Liver (tissue), 8 donors: ENCODE measurements at regions not wholly inside any gene's neighbourhood (a gene's known extent, or its start where the extent isn't known, plus 50 kb on each side); places are given as distances from the start of the nearest gene placed in this dataset.

ENCODE experiments used
- DNase-seq: peaks from one replicate; pipeline ENCODE4 v3.0.0-alpha.2; 2017; ENCODE audit warnings: low spot score
- H3K27ac ChIP-seq, 2 donors: one replicate each; pipeline ENCODE4 v1.7.0; 2013; ENCODE audit warnings: inconsistent platforms in 2 of 2, low read length in 2 of 2, control low read depth in 1 of 2, low read depth in 1 of 2, mild to moderate bottlenecking in 1 of 2
- H3K27me3 ChIP-seq, 4 donors: one replicate each; pipeline versions ENCODE4 v1.6.1 to v1.7.0; 2013; ENCODE audit warnings: low read length in 3 of 4, inconsistent platforms in 1 of 4, mild to moderate bottlenecking in 1 of 4, moderate library complexity in 1 of 4; ENCODE audit not compliant: control insufficient read depth in 4 of 4, insufficient read depth in 4 of 4
- H3K36me3 ChIP-seq, 4 donors: one replicate each; pipeline versions ENCODE4 v1.6.1 to v1.7.0; 2013; ENCODE audit warnings: low read length in 3 of 4, mild to moderate bottlenecking in 3 of 4, low read depth in 1 of 4, moderate library complexity in 1 of 4; ENCODE audit not compliant: control insufficient read depth in 4 of 4, insufficient read depth in 3 of 4
- H3K4me1 ChIP-seq, 4 donors: one replicate each; pipeline versions ENCODE4 v1.6.1 to v1.7.0; 2013; ENCODE audit warnings: low read length in 3 of 4, mild to moderate bottlenecking in 3 of 4, moderate library complexity in 1 of 4; ENCODE audit not compliant: control insufficient read depth in 4 of 4, insufficient read depth in 4 of 4
- H3K4me3 ChIP-seq, 3 donors: one replicate each; pipeline versions ENCODE4 v1.6.1 to v1.7.0; 2013; ENCODE audit warnings: low read length in 3 of 3, control low read depth in 1 of 3, low read depth in 1 of 3, mild to moderate bottlenecking in 1 of 3
- H3K9ac ChIP-seq, 2 donors: one replicate each; pipeline ENCODE4 v1.7.0; 2013; ENCODE audit warnings: low read length in 2 of 2, mild to moderate bottlenecking in 2 of 2, moderate library complexity in 2 of 2, control low read depth in 1 of 2, low read depth in 1 of 2
- H3K9me3 ChIP-seq, 4 donors: one replicate each; pipeline versions ENCODE4 v1.6.1 to v1.7.0; 2013; ENCODE audit warnings: low read length in 3 of 4; ENCODE audit not compliant: control insufficient read depth in 4 of 4
- ATF3 ChIP-seq: IDR thresholded peaks from 2 replicates; pipeline ENCODE4 v1.6.1; 2016; ENCODE audit warnings: antibody characterized with exemption
- EGR1 ChIP-seq, 2 donors: IDR thresholded peaks; 2 replicates each; pipeline ENCODE4 v1.6.1; 2016 to 2018; ENCODE audit warnings: antibody characterized with exemption in 2 of 2, low read depth in 2 of 2
- FOXA1 ChIP-seq: IDR thresholded peaks from 2 replicates; pipeline ENCODE4 v1.6.1; 2016; ENCODE audit warnings: antibody characterized with exemption
- FOXA2 ChIP-seq: IDR thresholded peaks from 2 replicates; pipeline ENCODE4 v1.6.1; 2016; ENCODE audit warnings: antibody characterized with exemption
- GABPA ChIP-seq, 2 donors: IDR thresholded peaks in 1 of 2; conservative IDR thresholded peaks in 1 of 2; 2 replicates each; pipeline ENCODE4 v1.6.1; 2016; ENCODE audit warnings: antibody characterized with exemption in 2 of 2, mild to moderate bottlenecking in 1 of 2, moderate library complexity in 1 of 2
- HNF4A ChIP-seq, 2 donors: conservative IDR thresholded peaks; 2 replicates each; pipeline ENCODE4 v1.6.1; 2016; ENCODE audit warnings: antibody characterized with exemption in 2 of 2, mild to moderate bottlenecking in 2 of 2
- HNF4G ChIP-seq: IDR thresholded peaks from 2 replicates; pipeline ENCODE4 v1.6.1; 2016; ENCODE audit warnings: antibody characterized with exemption
- JUND ChIP-seq, 2 donors: IDR thresholded peaks; 2 replicates each; pipeline ENCODE4 v1.6.1; 2016; ENCODE audit warnings: antibody characterized with exemption in 2 of 2
- MAX ChIP-seq: IDR thresholded peaks from 2 replicates; pipeline ENCODE4 v1.6.1; 2016; ENCODE audit warnings: antibody characterized with exemption
- NR2F2 ChIP-seq: IDR thresholded peaks from 2 replicates; pipeline ENCODE4 v1.6.1; 2016; ENCODE audit warnings: antibody characterized with exemption
- RAD21 ChIP-seq, 2 donors: IDR thresholded peaks; 2 replicates each; pipeline ENCODE4 v1.6.1; 2016; ENCODE audit warnings: antibody characterized with exemption in 2 of 2, mild to moderate bottlenecking in 2 of 2
- REST ChIP-seq: IDR thresholded peaks from 2 replicates; pipeline ENCODE4 v1.6.1; 2016; ENCODE audit warnings: antibody characterized with exemption, mild to moderate bottlenecking
- RXRA ChIP-seq, 2 donors: IDR thresholded peaks; 2 replicates each; pipeline ENCODE4 v1.6.1; 2017 to 2018; ENCODE audit warnings: antibody characterized with exemption in 2 of 2, mild to moderate bottlenecking in 1 of 2
- SP1 ChIP-seq: IDR thresholded peaks from 2 replicates; pipeline ENCODE4 v1.6.1; 2018; ENCODE audit warnings: antibody characterized with exemption, mild to moderate bottlenecking
- TAF1 ChIP-seq: conservative IDR thresholded peaks from 2 replicates; pipeline ENCODE4 v1.6.1; 2016; ENCODE audit warnings: antibody characterized with exemption, mild to moderate bottlenecking
- YY1 ChIP-seq: IDR thresholded peaks from 2 replicates; pipeline ENCODE4 v1.6.1; 2016; ENCODE audit warnings: antibody characterized with exemption, mild to moderate bottlenecking
- ZBTB33 ChIP-seq: IDR thresholded peaks from 2 replicates; pipeline ENCODE4 v1.6.1; 2016; ENCODE audit warnings: antibody characterized with exemption
- WGBS: extraction: QIAGEN DNeasy Blood & Tissue Kit; methylation state at CpG from one replicate; pipeline ENCODE4 v1.1.7; 2013; 5-methylcytosine and 5-hydroxymethylcytosine counted together
- TF ChIP-seq, protein P1 (sequence below): fragments of 150-350 bp; IDR thresholded peaks from 2 replicates; pipeline ENCODE4 v1.5.1; 2017; ENCODE audit warnings: improper control_type of control experiment, low read depth, low read length; ENCODE audit not compliant: missing input control
- donor health status: healthy.
- donor health status: healthy.
- donor health status: healthy.
- donor health status: healthy.
- donor health status: healthy.

- Histone ChIP-seq H3K9me3 (peaks cover 0 to 3% (median 0%) of the 10 kb centered on the region in 4 donors), H3K36me3 (no peaks in the 10 kb centered on the region), H3K27me3 (peaks cover 0 to 2% (median 0%) of the 10 kb centered on the region in 4 donors), H3K9ac (no peak overlapping the region), H3K4me3 (no peak overlapping the region), H3K4me1 (no peaks in the 10 kb centered on the region), H3K27ac (no peak overlapping the region)
- 65% methylated on average over 7 of the region's 7 CpGs for WGBS
- DNase-seq, result no peak
- TF ChIP-seq HNF4A (conservative IDR thresholded peaks at IDR 0.05) (no peak), ATF3 (no peak), ZBTB33 (no peak), NR2F2 (no peak), EGR1 (IDR thresholded peaks at IDR 0.05; ENCODE audit: low read depth in 2 of 2) (no peak), TAF1 (no peak), JUND (IDR thresholded peaks at IDR 0.05) (no peak), HNF4G (no peak), REST (no peak), SP1 (no peak), MAX (no peak), YY1 (no peak), RXRA (IDR thresholded peaks at IDR 0.05) (no peak), GABPA (IDR thresholded peaks at IDR 0.05 in 1 of 2, conservative IDR thresholded peaks at IDR 0.05 in 1 of 2) (no peak), FOXA1 (no peak), FOXA2 (no peak), RAD21 (IDR thresholded peaks at IDR 0.05) (no peak)
- TF ChIP-seq, protein P1, sequence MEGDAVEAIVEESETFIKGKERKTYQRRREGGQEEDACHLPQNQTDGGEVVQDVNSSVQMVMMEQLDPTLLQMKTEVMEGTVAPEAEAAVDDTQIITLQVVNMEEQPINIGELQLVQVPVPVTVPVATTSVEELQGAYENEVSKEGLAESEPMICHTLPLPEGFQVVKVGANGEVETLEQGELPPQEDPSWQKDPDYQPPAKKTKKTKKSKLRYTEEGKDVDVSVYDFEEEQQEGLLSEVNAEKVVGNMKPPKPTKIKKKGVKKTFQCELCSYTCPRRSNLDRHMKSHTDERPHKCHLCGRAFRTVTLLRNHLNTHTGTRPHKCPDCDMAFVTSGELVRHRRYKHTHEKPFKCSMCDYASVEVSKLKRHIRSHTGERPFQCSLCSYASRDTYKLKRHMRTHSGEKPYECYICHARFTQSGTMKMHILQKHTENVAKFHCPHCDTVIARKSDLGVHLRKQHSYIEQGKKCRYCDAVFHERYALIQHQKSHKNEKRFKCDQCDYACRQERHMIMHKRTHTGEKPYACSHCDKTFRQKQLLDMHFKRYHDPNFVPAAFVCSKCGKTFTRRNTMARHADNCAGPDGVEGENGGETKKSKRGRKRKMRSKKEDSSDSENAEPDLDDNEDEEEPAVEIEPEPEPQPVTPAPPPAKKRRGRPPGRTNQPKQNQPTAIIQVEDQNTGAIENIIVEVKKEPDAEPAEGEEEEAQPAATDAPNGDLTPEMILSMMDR, result no peak
These were observed 105.0 kb downstream of the ACER2 start for GRCh38 chr9:19513671-19514275.
